ENCODE measurements at regions not wholly inside any gene's neighbourhood (a gene's known extent, or its start where the extent isn't known, plus 50 kb on each side); places are given as distances from the start of the nearest gene placed in this dataset.

GRCh38 chr11:80831374-80831773, 1390.5 kb upstream of the TENM4 start:
- TF ChIP-seq CTCF (IDR thresholded peaks at IDR 0.05) (no peak), POLR2A (IDR thresholded peaks at IDR 0.05) (no peak)

Measured in Peyer's patch (tissue), 4 donors.